Stimulated activated naive CD4-positive, alpha-beta T cell (primary cell): ENCODE measurements at regions not wholly inside any gene's neighbourhood (a gene's known extent, or its start where the extent isn't known, plus 50 kb on each side); places are given as distances from the start of the nearest gene placed in this dataset.
"Not testable (repeated sequence)": the region's sequence is repeated elsewhere in the genome, so short reads cannot be mapped to it uniquely, and the experiment has no call there.

Source experiments
- DNase-seq, 6 experiments: peaks; one replicate each; lab custom pipeline; 2025; lab: John Stamatoyannopoulos, UW

GRCh38 chr9:28471261-28471660 lies 898.0 kb upstream of the C9orf72 start:
- DNase-seq, result no peak

GRCh38 chr9:28487561-28487960 lies 914.3 kb upstream of the C9orf72 start:
- DNase-seq, result no peak

DNA sequence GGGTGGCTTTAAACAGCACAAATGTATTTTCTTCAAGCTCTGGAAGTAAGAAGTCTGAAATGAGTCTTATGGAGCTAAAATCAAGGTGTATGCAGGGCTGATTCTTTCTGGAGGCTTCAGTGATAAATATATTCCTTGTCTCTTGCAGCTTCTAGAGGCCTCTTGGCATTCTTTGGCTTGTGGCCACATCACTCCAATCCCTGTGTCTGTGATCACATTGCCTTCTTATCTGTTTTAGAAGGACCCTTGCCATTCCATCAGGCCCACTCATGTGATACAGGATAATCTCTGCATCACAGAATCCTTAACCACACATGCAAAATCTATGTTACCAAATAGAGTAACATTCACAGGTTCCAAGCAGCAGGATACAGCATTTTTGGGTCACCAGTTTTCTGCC lies 917.8 kb upstream of the C9orf72 start:
- no peak for DNase-seq

DNA sequence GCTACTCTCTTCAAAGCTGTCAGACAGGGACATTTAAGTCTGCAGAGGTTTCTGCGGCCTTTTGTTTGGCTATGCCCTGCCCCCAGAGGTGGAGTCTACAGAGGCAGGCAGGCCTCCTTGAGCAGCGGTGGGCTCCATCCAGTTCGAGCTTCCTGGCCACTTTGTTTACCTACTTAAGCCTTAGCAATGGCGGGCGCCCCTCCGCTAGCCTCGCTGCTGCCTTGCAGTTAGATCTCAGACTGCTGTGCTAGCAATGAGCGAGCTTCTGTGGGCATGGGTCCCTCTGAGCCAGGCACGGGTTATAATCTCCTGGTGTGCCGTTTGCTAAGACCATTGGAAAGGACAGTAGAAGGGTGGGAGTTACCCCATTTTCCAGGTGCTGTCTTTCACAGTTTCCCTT lies 924.9 kb upstream of the C9orf72 start:
- DNase-seq, result not testable (repeated sequence)

DNA sequence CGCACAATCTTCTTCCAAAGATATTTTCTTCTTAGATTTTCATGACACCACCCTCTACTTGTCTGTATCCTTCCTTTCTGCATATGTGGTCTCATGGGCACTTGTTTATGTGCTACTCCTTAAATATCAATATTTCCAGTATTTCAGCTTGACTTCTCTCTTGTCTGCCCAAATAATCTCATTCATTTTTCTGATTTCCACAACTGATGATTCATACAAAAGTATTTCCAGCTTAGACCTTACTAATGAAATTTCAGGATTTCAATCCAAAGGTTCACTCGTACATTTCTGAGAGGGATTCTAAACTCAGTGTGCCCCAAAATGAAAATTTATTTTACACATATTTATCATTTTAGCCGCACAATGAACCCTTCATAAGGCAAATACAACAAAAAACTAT lies 928.9 kb upstream of the C9orf72 start:
- DNase-seq, result no peak

DNA sequence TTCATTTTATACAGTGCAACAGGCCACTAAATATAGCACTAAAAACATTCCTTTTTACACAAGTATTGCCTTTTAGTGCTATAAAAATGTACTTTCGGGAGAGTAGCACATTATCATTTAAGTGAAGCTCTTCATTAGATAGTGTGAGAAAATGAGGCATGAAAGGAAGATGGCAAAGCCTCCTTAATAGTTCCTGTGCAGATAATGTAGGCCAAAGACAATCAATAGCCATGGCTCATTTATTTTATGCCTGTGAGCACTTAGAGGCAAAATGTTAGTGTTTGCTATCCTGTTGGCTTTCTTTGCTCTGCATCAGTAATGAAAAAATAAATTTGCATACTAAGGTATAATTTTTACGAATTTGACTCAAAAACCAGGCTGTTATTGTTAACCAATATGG lies 929.5 kb upstream of the C9orf72 start:
- no peak for DNase-seq

DNA sequence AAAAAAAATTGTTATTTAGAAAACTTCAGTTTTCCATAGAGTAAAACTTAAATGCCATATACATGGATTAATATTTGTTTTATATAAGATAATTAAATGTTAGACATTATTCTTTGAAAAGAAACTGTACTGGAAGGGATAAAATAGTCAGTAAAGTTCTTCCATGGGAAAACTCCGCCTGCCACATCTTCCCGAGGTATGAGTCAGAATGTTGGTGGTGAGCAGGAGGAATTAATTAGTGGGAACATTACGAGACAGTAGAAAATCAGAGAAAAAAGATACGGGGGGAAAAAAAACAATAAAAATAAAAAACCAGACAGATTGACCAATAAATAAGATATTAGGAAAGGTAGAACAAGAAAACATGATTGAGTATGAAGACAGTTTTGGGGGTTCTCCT lies 930.3 kb upstream of the C9orf72 start:
- no peak for DNase-seq

DNA sequence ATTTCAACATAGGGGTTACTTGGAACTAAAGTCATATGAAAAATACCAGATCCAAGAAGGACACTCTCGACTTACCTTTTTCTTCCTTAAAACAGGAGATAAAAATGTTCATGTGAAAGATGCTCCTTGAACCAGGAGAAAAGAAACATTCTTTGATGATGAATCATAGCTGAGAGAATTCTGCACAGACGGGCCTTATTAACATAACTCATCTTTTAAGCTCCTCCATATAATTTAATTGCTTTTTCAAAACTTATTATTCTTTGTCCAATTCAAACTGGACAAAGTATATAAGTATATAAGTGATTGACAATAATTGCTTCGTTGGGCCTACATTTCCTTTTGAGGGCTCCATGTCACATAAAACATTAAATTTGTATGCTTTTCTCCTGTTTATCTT lies 945.2 kb upstream of the C9orf72 start:
- no peak for DNase-seq

DNA sequence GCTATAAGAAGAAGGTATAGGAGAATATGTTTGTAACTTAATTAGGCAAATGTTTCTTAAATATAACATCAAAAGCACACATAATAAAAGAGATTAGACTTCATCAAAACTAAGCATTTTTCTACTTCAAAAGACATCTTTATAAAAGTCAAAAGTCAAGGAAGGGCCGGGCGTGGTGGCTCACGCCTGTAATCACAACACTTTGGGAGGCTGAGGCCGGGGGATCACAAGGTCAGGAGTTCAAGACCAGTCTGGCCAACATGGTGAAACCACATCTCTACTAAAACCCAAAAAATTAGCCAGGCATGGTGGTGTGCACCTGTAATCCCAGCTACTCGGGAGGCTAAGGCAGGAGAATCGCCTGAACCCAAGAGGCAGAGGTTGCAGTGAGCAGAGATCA lies 951.0 kb upstream of the C9orf72 start:
- DNase-seq, result not testable (repeated sequence)

- no peak for DNase-seq
These were observed 954.8 kb upstream of the C9orf72 start for GRCh38 chr9:28528049-28528448.

- DNase-seq, result no peak
These were observed 964.9 kb upstream of the C9orf72 start for GRCh38 chr9:28538132-28538531.

GRCh38 chr9:28539434-28540070 lies 966.3 kb upstream of the C9orf72 start:
- no peak for DNase-seq

- DNase-seq, result no peak
These were observed 969.6 kb upstream of the C9orf72 start for GRCh38 chr9:28542928-28543327.

DNA sequence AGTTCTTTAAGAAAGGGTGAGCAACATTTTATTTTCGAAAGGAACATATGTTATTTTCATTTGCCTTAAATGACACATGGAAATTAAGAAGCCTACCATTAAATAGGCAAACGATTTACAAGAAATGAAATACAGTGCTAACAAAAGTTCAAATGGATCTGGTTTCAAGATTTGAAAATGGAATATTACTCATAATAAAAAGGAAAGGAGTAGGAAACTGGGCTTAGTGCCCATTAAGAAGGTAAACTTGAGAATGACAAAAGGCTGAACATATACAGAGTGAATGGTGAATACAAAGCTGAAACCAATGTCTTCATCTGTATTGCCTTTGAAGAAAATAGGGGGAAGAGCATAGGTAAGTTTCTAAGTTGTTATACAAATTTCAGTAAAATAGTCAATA lies 974.2 kb upstream of the C9orf72 start:
- DNase-seq, result no peak

GRCh38 chr9:28563291-28563934 lies 990.1 kb upstream of the C9orf72 start:
- no peak for DNase-seq

- DNase-seq, result no peak
These were observed 1010.6 kb upstream of the C9orf72 start for GRCh38 chr9:28583832-28584231.

- DNase-seq, result no peak
These were observed 1011.3 kb upstream of the C9orf72 start for GRCh38 chr9:28584542-28584941.

DNA sequence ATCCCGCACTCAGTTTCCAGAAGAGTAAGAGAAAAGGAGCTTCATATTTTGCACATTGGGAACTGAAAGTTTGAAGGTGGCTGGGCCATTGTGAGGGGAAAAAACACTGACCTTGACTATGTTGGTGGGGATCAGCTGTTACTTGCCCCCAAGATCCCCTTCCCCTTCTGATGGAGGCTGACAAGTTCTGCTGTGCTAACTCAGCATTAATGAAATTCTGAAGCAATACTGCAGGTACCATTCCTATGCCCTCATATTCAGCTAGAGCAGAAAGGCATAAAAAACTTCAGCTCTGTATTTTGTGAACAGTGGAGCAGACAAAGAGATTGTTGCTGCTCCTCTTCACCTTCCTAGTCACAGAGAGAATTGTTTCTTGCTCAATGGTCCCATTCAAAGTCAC lies 1013.8 kb upstream of the C9orf72 start:
- DNase-seq, result no peak

GRCh38 chr9:28598408-28598807 lies 1025.1 kb upstream of the C9orf72 start:
- no peak for DNase-seq

DNA sequence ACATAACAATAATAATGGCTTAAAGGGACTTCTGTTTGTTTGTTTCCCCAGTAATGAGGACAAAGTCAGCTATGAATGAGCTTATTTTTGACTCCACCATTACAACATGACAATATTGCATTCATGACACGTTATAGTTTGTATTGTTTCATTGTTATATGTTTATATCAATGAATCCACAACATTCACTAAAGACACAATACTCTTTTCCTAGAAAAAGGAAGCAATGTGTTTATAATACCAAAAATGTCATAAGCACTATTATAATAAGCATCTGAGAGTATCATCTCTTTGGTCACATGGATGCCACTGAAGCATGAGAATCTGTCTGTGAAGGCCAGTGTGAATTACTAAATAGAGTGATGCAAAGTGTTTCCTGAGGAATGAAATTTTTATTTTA lies 1026.9 kb upstream of the C9orf72 start:
- no peak for DNase-seq

DNA sequence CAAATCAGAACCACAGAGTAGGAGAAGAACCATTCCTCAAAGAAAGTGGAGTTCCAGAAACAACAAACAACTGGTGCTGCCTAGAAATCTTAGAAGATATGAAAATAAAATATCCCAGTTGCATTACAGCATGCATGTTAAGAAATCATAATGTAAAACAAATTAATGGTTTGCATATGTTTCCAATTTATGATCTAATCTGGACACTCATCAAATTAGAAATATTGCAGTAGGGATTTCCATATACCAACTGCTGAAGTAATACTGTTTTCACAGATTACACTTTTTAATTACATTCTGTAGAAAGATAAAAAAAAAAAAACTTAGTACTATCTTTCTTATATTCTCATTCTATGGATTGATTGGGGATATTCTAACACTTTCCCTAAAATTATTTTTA lies 1034.6 kb upstream of the C9orf72 start:
- no peak for DNase-seq

GRCh38 chr9:28610339-28610738 lies 1037.1 kb upstream of the C9orf72 start:
- DNase-seq, result no peak

GRCh38 chr9:28616310-28616709 lies 1043.0 kb upstream of the C9orf72 start:
- DNase-seq, result no peak

DNA sequence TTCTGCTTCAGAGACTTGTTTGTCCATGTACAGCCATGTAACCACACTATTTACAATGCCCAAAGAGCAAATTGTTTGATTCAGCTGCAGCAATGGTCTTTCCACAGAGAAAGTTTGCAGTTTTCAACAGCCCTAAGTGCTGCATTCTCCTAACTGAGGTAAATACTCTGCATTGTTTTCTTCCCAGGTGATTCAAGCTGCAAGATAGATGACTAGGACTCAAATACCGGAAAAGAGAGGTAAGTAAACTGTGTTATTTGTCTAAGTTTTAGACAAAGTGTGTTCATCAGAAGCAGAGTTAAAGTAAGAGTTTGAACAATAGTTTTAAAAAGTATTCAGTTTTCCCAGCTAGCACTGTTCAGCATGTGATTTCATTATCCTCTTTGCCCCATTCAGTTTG lies 1046.7 kb upstream of the C9orf72 start:
- DNase-seq, result no peak
